Osteoblast (primary cell): ENCODE measurements at regions not wholly inside any gene's neighbourhood (a gene's known extent, or its start where the extent isn't known, plus 50 kb on each side); places are given as distances from the start of the nearest gene placed in this dataset.
A peak's percentile ranks its signal among the peaks of the same experiment; 100 is the strongest.

Experiments used
- DNase-seq: peaks from one replicate; pipeline ENCODE4 v3.0.0; 2011; ENCODE audit warnings: low spot score, mixed read lengths; ENCODE audit not compliant: insufficient read length; ENCODE audit errors: missing footprints
- H2AFZ ChIP-seq: 2 replicates; pipeline ENCODE4 v1.6.0; 2011; ENCODE audit warnings: mild to moderate bottlenecking, low read length
- H3K27ac ChIP-seq: 2 replicates; pipeline ENCODE4 v1.5.1; 2011; ENCODE audit warnings: mild to moderate bottlenecking, low read depth, low read length, moderate library complexity
- H3K27me3 ChIP-seq: 2 replicates; pipeline ENCODE4 v1.6.0; 2012; ENCODE audit warnings: mild to moderate bottlenecking, control low read depth, inconsistent platforms, low read length, moderate library complexity; ENCODE audit not compliant: insufficient read depth
- H3K36me3 ChIP-seq: 2 replicates; pipeline ENCODE4 v1.5.1; 2011; ENCODE audit warnings: mild to moderate bottlenecking, low read length, control low read depth, moderate library complexity; ENCODE audit not compliant: insufficient read depth
- H3K4me1 ChIP-seq: 2 replicates; pipeline ENCODE4 v1.5.1; 2011; ENCODE audit warnings: mild to moderate bottlenecking, low read length, control low read depth, moderate library complexity; ENCODE audit not compliant: insufficient read depth
- H3K4me2 ChIP-seq: 2 replicates; pipeline ENCODE4 v1.6.0; 2011; ENCODE audit warnings: mild to moderate bottlenecking, low read length; ENCODE audit not compliant: insufficient read depth
- H3K4me3 ChIP-seq: fragments of 200-600 bp; sonication (generic); 3 replicates; pipeline ENCODE4 v1.5.1; 2012; ENCODE audit warnings: mild to moderate bottlenecking, low read length, inconsistent platforms; ENCODE audit not compliant: insufficient read depth
- H3K79me2 ChIP-seq: 2 replicates; pipeline ENCODE4 v1.6.0; 2012; ENCODE audit warnings: mild to moderate bottlenecking, low read length, control low read depth, inconsistent platforms; ENCODE audit not compliant: insufficient read depth
- H3K9me3 ChIP-seq: 2 replicates; pipeline ENCODE4 v1.5.1; 2011; ENCODE audit warnings: low read depth, low read length, control low read depth
- H4K20me1 ChIP-seq: 2 replicates; pipeline ENCODE4 v1.6.0; 2012; ENCODE audit warnings: mild to moderate bottlenecking, low read length, control low read depth; ENCODE audit not compliant: insufficient read depth
- CTCF ChIP-seq: IDR thresholded peaks from 2 replicates; pipeline ENCODE4 v1.5.1; 2011; ENCODE audit warnings: mild to moderate bottlenecking, low read depth, low read length, moderate library complexity; ENCODE audit errors: extremely low read depth

DNA sequence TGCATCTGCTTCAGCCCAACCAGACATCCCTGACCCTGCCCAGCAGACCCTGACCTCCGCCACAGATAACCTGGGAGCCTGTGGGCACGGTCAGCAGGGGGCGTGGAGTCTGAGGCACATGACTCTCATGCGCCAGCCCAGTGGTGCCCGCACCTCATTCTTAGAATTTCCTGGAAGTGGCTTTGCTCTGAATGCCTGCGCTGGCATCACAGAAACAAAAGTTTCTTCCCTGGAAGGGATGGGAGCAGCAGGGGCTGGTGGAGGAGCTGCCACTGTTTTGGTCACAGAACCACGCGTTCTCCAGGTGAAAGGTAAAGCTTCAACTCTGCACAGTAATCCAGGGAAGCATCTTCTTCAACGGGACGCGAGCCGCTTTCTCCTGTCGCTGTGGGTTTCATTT is 67.9 kb upstream of the DUSP22 start:
- H3K27ac ChIP-seq, result no peak overlapping the region
- no peak for TF ChIP-seq CTCF

DNA sequence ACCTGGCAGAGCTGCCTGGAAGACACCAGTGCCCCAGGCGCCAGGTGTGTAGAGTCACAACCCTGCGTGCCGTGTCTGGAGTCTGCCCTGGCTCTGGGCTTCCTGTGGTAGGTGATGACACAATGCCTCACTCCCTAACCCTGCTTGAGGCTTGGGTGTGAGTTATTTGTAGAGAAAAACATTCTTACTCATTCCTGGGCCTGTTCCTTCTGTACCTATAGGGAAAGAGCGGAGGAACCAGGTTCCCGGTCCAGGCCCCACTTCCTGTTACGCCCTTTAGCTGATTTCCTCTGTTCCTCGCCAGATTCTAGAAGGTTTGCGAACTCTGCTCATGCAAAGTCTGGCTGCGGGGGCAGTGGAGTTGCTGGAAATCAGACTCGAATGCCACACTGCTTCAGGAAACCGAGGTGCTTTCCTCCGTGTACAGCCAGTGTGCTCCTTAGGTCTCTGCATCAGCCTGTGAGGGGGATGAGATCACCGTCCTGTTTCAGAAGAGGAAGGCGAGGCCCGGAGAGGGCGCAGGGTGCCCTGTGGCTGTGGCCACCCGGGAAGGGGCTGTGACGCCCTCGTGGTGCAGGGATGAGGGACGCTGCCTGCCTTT is 67.1 kb upstream of the DUSP22 start:
- Histone ChIP-seq H3K79me2 (no peaks in the 10 kb centered on the region), H3K36me3 (no peaks in the 10 kb centered on the region), H3K27me3 (peaks cover 14% of the 10 kb centered on the region), H3K4me2 (no peak overlapping the region), H3K4me1 (peaks cover 28% of the 10 kb centered on the region), H2AFZ (no peak overlapping the region), H4K20me1 (no peaks in the 10 kb centered on the region), H3K4me3 (no peak overlapping the region), H3K27ac (no peak overlapping the region), H3K9me3 (no peaks in the 10 kb centered on the region)
- DNase-seq, result peak; percentile 35
- TF ChIP-seq CTCF, result no peak

More for the DNA sequence above, 67.9 kb upstream of the DUSP22 start:
- H3K27me3 ChIP-seq, result peaks cover 11% of the 10 kb centered on the region
- H3K4me3 ChIP-seq, result no peak overlapping the region
- no peaks in the 10 kb centered on the region for H4K20me1 ChIP-seq
- no peaks in the 10 kb centered on the region for H3K79me2 ChIP-seq
- peaks cover 36% of the 10 kb centered on the region for H3K4me1 ChIP-seq
- peak; percentile 3 for DNase-seq
- H3K4me2 ChIP-seq, result no peak overlapping the region
- H2AFZ ChIP-seq, result no peak overlapping the region
- H3K36me3 ChIP-seq, result no peaks in the 10 kb centered on the region
- no peaks in the 10 kb centered on the region for H3K9me3 ChIP-seq

DNA sequence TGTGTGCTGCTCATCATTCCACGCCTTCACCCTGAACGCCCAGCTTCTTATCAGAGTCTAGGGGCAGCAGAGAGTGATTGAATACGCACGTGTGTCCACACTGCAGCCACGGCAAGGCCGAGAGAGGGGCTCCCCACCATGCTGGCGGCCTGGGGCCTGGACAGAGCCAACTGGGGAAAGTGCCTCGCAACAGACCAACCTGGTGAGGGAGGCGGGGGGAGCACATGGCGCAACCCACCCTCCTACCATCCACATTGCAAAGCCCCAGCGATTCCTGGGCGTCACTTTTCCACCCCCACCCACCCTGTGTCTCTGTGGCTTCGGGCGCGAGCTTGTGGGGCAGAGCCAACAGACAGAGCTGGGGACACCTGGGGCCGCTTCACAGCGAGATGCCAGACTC is 66.4 kb upstream of the DUSP22 start:
- H2AFZ ChIP-seq, result no peak overlapping the region
- no peak overlapping the region for H3K27ac ChIP-seq
- DNase-seq, result peak; percentile 14
- H3K27me3 ChIP-seq, result peaks cover 14% of the 10 kb centered on the region
- peaks cover 21% of the 10 kb centered on the region for H3K4me1 ChIP-seq
- H3K36me3 ChIP-seq, result no peaks in the 10 kb centered on the region
- no peak overlapping the region for H3K4me2 ChIP-seq
- no peaks in the 10 kb centered on the region for H3K79me2 ChIP-seq
- TF ChIP-seq CTCF, result no peak
- no peaks in the 10 kb centered on the region for H4K20me1 ChIP-seq
- H3K4me3 ChIP-seq, result no peak overlapping the region
- no peaks in the 10 kb centered on the region for H3K9me3 ChIP-seq

- no peak for TF ChIP-seq CTCF
- H3K27ac ChIP-seq, result no peak overlapping the region
- DNase-seq, result peak; percentile 4
- peaks cover 14% of the 10 kb centered on the region for H3K4me1 ChIP-seq
- H3K9me3 ChIP-seq, result no peaks in the 10 kb centered on the region
- peaks cover 14% of the 10 kb centered on the region for H3K27me3 ChIP-seq
- H2AFZ ChIP-seq, result no peak overlapping the region
- H3K4me2 ChIP-seq, result no peak overlapping the region
- H3K4me3 ChIP-seq, result no peak overlapping the region
- H3K79me2 ChIP-seq, result no peaks in the 10 kb centered on the region
- H4K20me1 ChIP-seq, result no peaks in the 10 kb centered on the region
- no peaks in the 10 kb centered on the region for H3K36me3 ChIP-seq
Measured at GRCh38 chr6:226516-227073, 65.7 kb upstream of the DUSP22 start.
